ENCODE measurements at regions not wholly inside any gene's neighbourhood (a gene's known extent, or its start where the extent isn't known, plus 50 kb on each side); places are given as distances from the start of the nearest gene placed in this dataset.

GRCh38 chr3:96678325-96678724, 136.1 kb upstream of the EPHA6 start:
- DNase-seq (no peak), ATAC-seq (no peak)
- CTCF ChIA-PET, result no interaction called here
- POLR2A ChIA-PET, result no interaction called here
- Mint-ChIP-seq H3K4me3 (no peak overlapping the region), H3K27me3 (ENCODE audit: low read depth) (no peaks in the 10 kb centered on the region), H3K9me3 (ENCODE audit: insufficient read depth) (no peaks in the 10 kb centered on the region), H3K27ac (no peak overlapping the region), H3K4me1 (ENCODE audit: low read depth) (no peaks in the 10 kb centered on the region), H3K36me3 (ENCODE audit: low read depth) (no peaks in the 10 kb centered on the region)

GRCh38 chr3:96700322-96701315, 113.8 kb upstream of the EPHA6 start:
- DNase-seq (no peak), ATAC-seq (no peak)
- no peaks in the 10 kb centered on the region for H3K27me3 Mint-ChIP-seq (ENCODE audit: low read depth)
- ChIA-PET POLR2A (no interaction called here), CTCF (no interaction called here)
- no peaks in the 10 kb centered on the region for H3K36me3 Mint-ChIP-seq (ENCODE audit: low read depth)
- H3K27ac Mint-ChIP-seq, result no peak overlapping the region
- peaks cover 8% of the 10 kb centered on the region for H3K9me3 Mint-ChIP-seq (ENCODE audit: insufficient read depth)
- no peak overlapping the region for H3K4me3 Mint-ChIP-seq
- H3K4me1 Mint-ChIP-seq (ENCODE audit: low read depth), result no peaks in the 10 kb centered on the region

- H3K9me3 Mint-ChIP-seq (ENCODE audit: insufficient read depth), result peaks cover 8% of the 10 kb centered on the region
- H3K4me1 Mint-ChIP-seq (ENCODE audit: low read depth), result no peaks in the 10 kb centered on the region
- ATAC-seq (no peak), DNase-seq (no peak)
- H3K4me3 Mint-ChIP-seq, result no peak overlapping the region
- H3K27ac Mint-ChIP-seq, result no peak overlapping the region
- ChIA-PET CTCF (no interaction called here), POLR2A (no interaction called here)
- no peaks in the 10 kb centered on the region for H3K27me3 Mint-ChIP-seq (ENCODE audit: low read depth)
- H3K36me3 Mint-ChIP-seq (ENCODE audit: low read depth), result no peaks in the 10 kb centered on the region
Measured at GRCh38 chr3:96705895-96706294, 108.5 kb upstream of the EPHA6 start.

- Mint-ChIP-seq H3K27ac (no peak overlapping the region), H3K9me3 (ENCODE audit: insufficient read depth) (peaks cover 8% of the 10 kb centered on the region), H3K27me3 (ENCODE audit: low read depth) (no peaks in the 10 kb centered on the region), H3K4me1 (ENCODE audit: low read depth) (no peaks in the 10 kb centered on the region), H3K4me3 (no peak overlapping the region), H3K36me3 (ENCODE audit: low read depth) (no peaks in the 10 kb centered on the region)
- DNase-seq (no peak), ATAC-seq (no peak)
- CTCF ChIA-PET, result no interaction called here
- POLR2A ChIA-PET, result no interaction called here
Measured at GRCh38 chr3:96706509-96706908, 107.9 kb upstream of the EPHA6 start.

- CTCF ChIA-PET, result no interaction called here
- no peaks in the 10 kb centered on the region for H3K9me3 Mint-ChIP-seq (ENCODE audit: insufficient read depth)
- no peaks in the 10 kb centered on the region for H3K27me3 Mint-ChIP-seq (ENCODE audit: low read depth)
- H3K4me1 Mint-ChIP-seq (ENCODE audit: low read depth), result no peaks in the 10 kb centered on the region
- DNase-seq (no peak), ATAC-seq (no peak)
- POLR2A ChIA-PET, result no interaction called here
- no peaks in the 10 kb centered on the region for H3K36me3 Mint-ChIP-seq (ENCODE audit: low read depth)
- H3K4me3 Mint-ChIP-seq, result no peak overlapping the region
- H3K27ac Mint-ChIP-seq, result no peak overlapping the region
Measured at GRCh38 chr3:96711816-96712215, 102.6 kb upstream of the EPHA6 start.

- H3K4me3 Mint-ChIP-seq, result no peak overlapping the region
- no peaks in the 10 kb centered on the region for H3K36me3 Mint-ChIP-seq (ENCODE audit: low read depth)
- no peaks in the 10 kb centered on the region for H3K27me3 Mint-ChIP-seq (ENCODE audit: low read depth)
- no peaks in the 10 kb centered on the region for H3K4me1 Mint-ChIP-seq (ENCODE audit: low read depth)
- no peaks in the 10 kb centered on the region for H3K9me3 Mint-ChIP-seq (ENCODE audit: insufficient read depth)
- DNase-seq (no peak), ATAC-seq (no peak)
- POLR2A ChIA-PET, result no interaction called here
- CTCF ChIA-PET, result no interaction called here
- H3K27ac Mint-ChIP-seq, result no peak overlapping the region
Measured at GRCh38 chr3:96712792-96713191, 101.6 kb upstream of the EPHA6 start.

- DNase-seq (no peak), ATAC-seq (no peak)
- Mint-ChIP-seq H3K4me1 (ENCODE audit: low read depth) (no peaks in the 10 kb centered on the region), H3K4me3 (no peak overlapping the region), H3K36me3 (ENCODE audit: low read depth) (no peaks in the 10 kb centered on the region), H3K9me3 (ENCODE audit: insufficient read depth) (no peaks in the 10 kb centered on the region), H3K27ac (no peak overlapping the region), H3K27me3 (ENCODE audit: low read depth) (no peaks in the 10 kb centered on the region)
- ChIA-PET POLR2A (no interaction called here), CTCF (no interaction called here)
Measured at GRCh38 chr3:96719921-96720320, 94.5 kb upstream of the EPHA6 start.

GRCh38 chr3:96731031-96731430, 83.4 kb upstream of the EPHA6 start:
- no peak for ATAC-seq
- Mint-ChIP-seq H3K4me3 (no peak overlapping the region), H3K27me3 (ENCODE audit: low read depth) (no peaks in the 10 kb centered on the region), H3K4me1 (ENCODE audit: low read depth) (no peaks in the 10 kb centered on the region), H3K9me3 (ENCODE audit: insufficient read depth) (peaks cover 5% of the 10 kb centered on the region), H3K27ac (no peak overlapping the region), H3K36me3 (ENCODE audit: low read depth) (no peaks in the 10 kb centered on the region)
- CTCF ChIA-PET, result no interaction called here
- DNase-seq, result no peak
- POLR2A ChIA-PET, result no interaction called here

GRCh38 chr3:96734273-96735009, 80.0 kb upstream of the EPHA6 start:
- no peaks in the 10 kb centered on the region for H3K4me1 Mint-ChIP-seq (ENCODE audit: low read depth)
- ChIA-PET CTCF (no interaction called here), POLR2A (no interaction called here)
- H3K27me3 Mint-ChIP-seq (ENCODE audit: low read depth), result no peaks in the 10 kb centered on the region
- no peak overlapping the region for H3K4me3 Mint-ChIP-seq
- no peak overlapping the region for H3K27ac Mint-ChIP-seq
- no peak for ATAC-seq
- no peaks in the 10 kb centered on the region for H3K36me3 Mint-ChIP-seq (ENCODE audit: low read depth)
- no peaks in the 10 kb centered on the region for H3K9me3 Mint-ChIP-seq (ENCODE audit: insufficient read depth)
- no peak for DNase-seq

GRCh38 chr3:96748139-96748538, 66.3 kb upstream of the EPHA6 start:
- no peak overlapping the region for H3K27ac Mint-ChIP-seq
- no peak for DNase-seq
- H3K4me3 Mint-ChIP-seq, result no peak overlapping the region
- ATAC-seq, result no peak
- no peaks in the 10 kb centered on the region for H3K36me3 Mint-ChIP-seq (ENCODE audit: low read depth)
- H3K4me1 Mint-ChIP-seq (ENCODE audit: low read depth), result no peaks in the 10 kb centered on the region
- H3K27me3 Mint-ChIP-seq (ENCODE audit: low read depth), result no peaks in the 10 kb centered on the region
- POLR2A ChIA-PET, result no interaction called here
- H3K9me3 Mint-ChIP-seq (ENCODE audit: insufficient read depth), result peaks cover 8% of the 10 kb centered on the region
- CTCF ChIA-PET, result no interaction called here

- H3K27ac Mint-ChIP-seq, result no peak overlapping the region
Measured at GRCh38 chr3:96750094-96750767, 64.2 kb upstream of the EPHA6 start.

GRCh38 chr3:96753124-96753523, 61.3 kb upstream of the EPHA6 start:
- no peaks in the 10 kb centered on the region for H3K27me3 Mint-ChIP-seq (ENCODE audit: low read depth)
- ATAC-seq (no peak), DNase-seq (no peak)
- ChIA-PET POLR2A (no interaction called here), CTCF (no interaction called here)
- no peak overlapping the region for H3K4me3 Mint-ChIP-seq
- no peak overlapping the region for H3K27ac Mint-ChIP-seq
- no peaks in the 10 kb centered on the region for H3K4me1 Mint-ChIP-seq (ENCODE audit: low read depth)
- H3K36me3 Mint-ChIP-seq (ENCODE audit: low read depth), result no peaks in the 10 kb centered on the region
- peaks cover 8% of the 10 kb centered on the region for H3K9me3 Mint-ChIP-seq (ENCODE audit: insufficient read depth)

More at GRCh38 chr3:96750094-96750767, 64.2 kb upstream of the EPHA6 start:
- Mint-ChIP-seq H3K36me3 (ENCODE audit: low read depth) (no peaks in the 10 kb centered on the region), H3K9me3 (ENCODE audit: insufficient read depth) (peaks cover 8% of the 10 kb centered on the region), H3K4me3 (no peak overlapping the region), H3K27me3 (ENCODE audit: low read depth) (no peaks in the 10 kb centered on the region), H3K4me1 (ENCODE audit: low read depth) (no peaks in the 10 kb centered on the region)
- ATAC-seq (no peak), DNase-seq (no peak)
- POLR2A ChIA-PET, result no interaction called here
- CTCF ChIA-PET, result no interaction called here

Measured in activated CD8-positive, alpha-beta T cell treated with anti-CD3 and anti-CD28 coated beads, Interleukin-2, amount 10 ng/mL, durations not matched to agents 7 days and 5 days (primary cell).